D721Med (cell line): ENCODE measurements at regions not wholly inside any gene's neighbourhood (a gene's known extent, or its start where the extent isn't known, plus 50 kb on each side); places are given as distances from the start of the nearest gene placed in this dataset.

ENCODE experiments used
- DNase-seq: peaks from one replicate; pipeline ENCODE4 v3.0.0; 2011; ENCODE audit warnings: low spot score; ENCODE audit not compliant: insufficient read length
- FAIRE-seq: peaks from 2 replicates; lab custom pipeline; 2011; peaks lifted over from hg19 to GRCh38; lab: Jason Lieb, UNC
- TF ChIP-seq, protein P1 (sequence below): IDR thresholded peaks from 2 replicates; pipeline ENCODE4 v1.5.1; 2012; ENCODE audit warnings: mild to moderate bottlenecking, control low read depth; ENCODE audit not compliant: insufficient read depth; ENCODE audit errors: missing control alignments

DNA sequence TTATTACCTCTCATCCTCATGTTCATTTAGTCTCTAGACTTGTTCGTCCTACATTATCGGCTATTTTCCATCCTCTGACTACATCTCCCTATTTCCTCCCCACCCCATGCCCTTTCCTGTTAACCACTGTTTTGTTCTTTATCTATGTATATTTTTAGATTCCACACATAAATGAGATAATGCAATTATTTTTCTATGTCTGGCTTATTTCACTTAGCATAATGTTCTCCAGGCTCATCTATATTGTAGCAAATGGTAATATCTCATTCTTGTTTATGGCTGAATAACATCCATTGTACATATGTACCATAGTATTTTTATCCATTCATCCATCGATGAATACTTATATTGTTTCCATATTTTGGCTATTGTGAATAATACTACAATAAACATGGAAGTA is 84.6 kb upstream of the PTPRR start:
- DNase-seq (no peak), FAIRE-seq (no peak)
- TF ChIP-seq, protein P1, sequence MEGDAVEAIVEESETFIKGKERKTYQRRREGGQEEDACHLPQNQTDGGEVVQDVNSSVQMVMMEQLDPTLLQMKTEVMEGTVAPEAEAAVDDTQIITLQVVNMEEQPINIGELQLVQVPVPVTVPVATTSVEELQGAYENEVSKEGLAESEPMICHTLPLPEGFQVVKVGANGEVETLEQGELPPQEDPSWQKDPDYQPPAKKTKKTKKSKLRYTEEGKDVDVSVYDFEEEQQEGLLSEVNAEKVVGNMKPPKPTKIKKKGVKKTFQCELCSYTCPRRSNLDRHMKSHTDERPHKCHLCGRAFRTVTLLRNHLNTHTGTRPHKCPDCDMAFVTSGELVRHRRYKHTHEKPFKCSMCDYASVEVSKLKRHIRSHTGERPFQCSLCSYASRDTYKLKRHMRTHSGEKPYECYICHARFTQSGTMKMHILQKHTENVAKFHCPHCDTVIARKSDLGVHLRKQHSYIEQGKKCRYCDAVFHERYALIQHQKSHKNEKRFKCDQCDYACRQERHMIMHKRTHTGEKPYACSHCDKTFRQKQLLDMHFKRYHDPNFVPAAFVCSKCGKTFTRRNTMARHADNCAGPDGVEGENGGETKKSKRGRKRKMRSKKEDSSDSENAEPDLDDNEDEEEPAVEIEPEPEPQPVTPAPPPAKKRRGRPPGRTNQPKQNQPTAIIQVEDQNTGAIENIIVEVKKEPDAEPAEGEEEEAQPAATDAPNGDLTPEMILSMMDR = no peak

GRCh38 chr12:71004578-71004977 is 84.0 kb upstream of the PTPRR start:
- TF ChIP-seq, protein P1 = no peak
- FAIRE-seq = no peak
- DNase-seq = no peak

DNA sequence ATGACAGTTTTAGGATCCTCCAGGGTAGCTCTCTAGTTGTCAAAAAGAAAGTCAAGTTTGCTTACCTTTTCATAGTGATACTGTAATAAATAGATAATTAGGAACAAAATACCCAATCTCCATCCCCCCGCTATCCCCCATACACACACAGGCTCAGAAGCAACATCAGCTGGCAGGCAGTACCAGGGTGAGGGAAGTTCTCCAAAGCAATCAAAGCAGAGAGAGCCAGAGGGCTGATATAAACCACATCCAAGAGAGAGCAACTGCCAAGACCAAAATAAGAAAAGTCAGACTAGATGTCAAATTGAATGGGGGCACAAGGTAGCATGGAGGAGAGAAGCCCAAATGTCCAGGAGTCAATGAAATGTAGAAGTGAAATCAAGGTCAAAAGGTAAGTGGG is 80.2 kb upstream of the PTPRR start:
- TF ChIP-seq, protein P1 = no peak
- FAIRE-seq = no peak
- DNase-seq = no peak

- TF ChIP-seq, protein P1 = no peak
- no peak for DNase-seq
- FAIRE-seq = no peak
Observed at GRCh38 chr12:71000255-71000654, 79.7 kb upstream of the PTPRR start.

GRCh38 chr12:70994217-70994788 is 73.8 kb upstream of the PTPRR start:
- TF ChIP-seq, protein P1 = no peak
- DNase-seq (no peak), FAIRE-seq (no peak)

GRCh38 chr12:70989232-70989631 is 68.7 kb upstream of the PTPRR start:
- DNase-seq (no peak), FAIRE-seq (no peak)
- TF ChIP-seq, protein P1 = no peak

- TF ChIP-seq, protein P1 = no peak
- no peak for FAIRE-seq
Observed at GRCh38 chr12:70985850-70986249, 65.3 kb upstream of the PTPRR start.

More at GRCh38 chr12:70985850-70986249, 65.3 kb upstream of the PTPRR start:
- DNase-seq = no peak
